GM23338 (cell line): ENCODE measurements at regions not wholly inside any gene's neighbourhood (a gene's known extent, or its start where the extent isn't known, plus 50 kb on each side); places are given as distances from the start of the nearest gene placed in this dataset.

Experiments
- EZH2 ChIP-seq: fragments of 200-600 bp; sonication (generic); IDR thresholded peaks from one replicate; pipeline ENCODE4 v1.8.0; 2017; ENCODE audit warnings: antibody characterized with exemption, mild to moderate bottlenecking, low read depth; ENCODE audit not compliant: unreplicated experiment
- TF ChIP-seq, protein P1 (sequence below): IDR thresholded peaks from 2 replicates; pipeline ENCODE4 v1.6.1; 2016; ENCODE audit warnings: antibody characterized with exemption
- TF ChIP-seq, protein P2 (sequence below), 2 experiments: fragments of 200-600 bp in 1 of 2; sonication (generic) in 1 of 2; conservative IDR thresholded peaks; 2 replicates each; pipeline versions ENCODE4 v1.5.1 to v1.6.1; 2016 to 2017; ENCODE audit warnings: antibody characterized with exemption in 2 of 2, low read depth in 2 of 2, mild to moderate bottlenecking in 2 of 2, moderate library complexity in 1 of 2
- TF ChIP-seq, protein P3 (sequence below): IDR thresholded peaks from one replicate; pipeline ENCODE4 v1.6.1; 2018; ENCODE audit warnings: antibody characterized with exemption; ENCODE audit not compliant: unreplicated experiment

DNA sequence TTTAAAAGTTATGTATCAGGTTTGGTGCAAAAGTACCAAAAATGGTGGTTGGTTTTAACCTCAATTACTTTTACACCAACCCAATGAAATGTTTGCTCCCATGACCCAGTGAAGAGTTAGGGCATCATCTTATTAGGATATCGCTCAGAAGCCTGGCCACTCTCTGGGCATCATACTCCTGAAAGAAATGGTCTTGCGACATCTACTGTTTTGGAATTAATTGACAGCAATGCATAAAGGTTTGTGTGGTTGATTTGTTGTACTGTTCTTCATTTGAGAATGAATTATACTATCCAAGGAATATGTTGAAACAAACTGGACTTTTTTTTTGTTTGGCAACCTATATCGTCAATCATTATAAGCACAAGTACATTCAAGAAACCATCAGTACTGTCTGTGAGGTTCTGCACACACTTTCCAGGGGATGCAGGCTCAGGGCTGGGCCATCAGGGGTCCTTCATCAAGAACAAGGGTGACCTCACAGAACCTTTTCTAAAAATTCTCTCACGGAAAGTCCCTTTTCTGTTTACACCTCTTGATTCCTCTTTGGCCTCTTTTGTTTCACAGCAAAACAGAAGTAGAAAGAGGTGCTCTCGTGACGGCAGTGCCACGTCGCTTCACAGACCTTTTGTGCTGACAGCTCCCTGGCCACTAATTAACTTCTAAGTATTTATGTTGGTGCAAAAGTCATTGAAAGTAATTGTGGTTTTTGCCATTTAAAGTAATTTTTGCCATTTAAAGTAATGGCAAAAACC lies 117.2 kb upstream of the KLF6 start:
- TF ChIP-seq, protein P1, sequence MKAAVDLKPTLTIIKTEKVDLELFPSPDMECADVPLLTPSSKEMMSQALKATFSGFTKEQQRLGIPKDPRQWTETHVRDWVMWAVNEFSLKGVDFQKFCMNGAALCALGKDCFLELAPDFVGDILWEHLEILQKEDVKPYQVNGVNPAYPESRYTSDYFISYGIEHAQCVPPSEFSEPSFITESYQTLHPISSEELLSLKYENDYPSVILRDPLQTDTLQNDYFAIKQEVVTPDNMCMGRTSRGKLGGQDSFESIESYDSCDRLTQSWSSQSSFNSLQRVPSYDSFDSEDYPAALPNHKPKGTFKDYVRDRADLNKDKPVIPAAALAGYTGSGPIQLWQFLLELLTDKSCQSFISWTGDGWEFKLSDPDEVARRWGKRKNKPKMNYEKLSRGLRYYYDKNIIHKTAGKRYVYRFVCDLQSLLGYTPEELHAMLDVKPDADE: no peak
- no peak for TF ChIP-seq EZH2
- TF ChIP-seq, protein P2, sequence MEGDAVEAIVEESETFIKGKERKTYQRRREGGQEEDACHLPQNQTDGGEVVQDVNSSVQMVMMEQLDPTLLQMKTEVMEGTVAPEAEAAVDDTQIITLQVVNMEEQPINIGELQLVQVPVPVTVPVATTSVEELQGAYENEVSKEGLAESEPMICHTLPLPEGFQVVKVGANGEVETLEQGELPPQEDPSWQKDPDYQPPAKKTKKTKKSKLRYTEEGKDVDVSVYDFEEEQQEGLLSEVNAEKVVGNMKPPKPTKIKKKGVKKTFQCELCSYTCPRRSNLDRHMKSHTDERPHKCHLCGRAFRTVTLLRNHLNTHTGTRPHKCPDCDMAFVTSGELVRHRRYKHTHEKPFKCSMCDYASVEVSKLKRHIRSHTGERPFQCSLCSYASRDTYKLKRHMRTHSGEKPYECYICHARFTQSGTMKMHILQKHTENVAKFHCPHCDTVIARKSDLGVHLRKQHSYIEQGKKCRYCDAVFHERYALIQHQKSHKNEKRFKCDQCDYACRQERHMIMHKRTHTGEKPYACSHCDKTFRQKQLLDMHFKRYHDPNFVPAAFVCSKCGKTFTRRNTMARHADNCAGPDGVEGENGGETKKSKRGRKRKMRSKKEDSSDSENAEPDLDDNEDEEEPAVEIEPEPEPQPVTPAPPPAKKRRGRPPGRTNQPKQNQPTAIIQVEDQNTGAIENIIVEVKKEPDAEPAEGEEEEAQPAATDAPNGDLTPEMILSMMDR (conservative IDR thresholded peaks at IDR 0.05; ENCODE audit: low read depth in 2 of 2): no peak
- TF ChIP-seq, protein P3, sequence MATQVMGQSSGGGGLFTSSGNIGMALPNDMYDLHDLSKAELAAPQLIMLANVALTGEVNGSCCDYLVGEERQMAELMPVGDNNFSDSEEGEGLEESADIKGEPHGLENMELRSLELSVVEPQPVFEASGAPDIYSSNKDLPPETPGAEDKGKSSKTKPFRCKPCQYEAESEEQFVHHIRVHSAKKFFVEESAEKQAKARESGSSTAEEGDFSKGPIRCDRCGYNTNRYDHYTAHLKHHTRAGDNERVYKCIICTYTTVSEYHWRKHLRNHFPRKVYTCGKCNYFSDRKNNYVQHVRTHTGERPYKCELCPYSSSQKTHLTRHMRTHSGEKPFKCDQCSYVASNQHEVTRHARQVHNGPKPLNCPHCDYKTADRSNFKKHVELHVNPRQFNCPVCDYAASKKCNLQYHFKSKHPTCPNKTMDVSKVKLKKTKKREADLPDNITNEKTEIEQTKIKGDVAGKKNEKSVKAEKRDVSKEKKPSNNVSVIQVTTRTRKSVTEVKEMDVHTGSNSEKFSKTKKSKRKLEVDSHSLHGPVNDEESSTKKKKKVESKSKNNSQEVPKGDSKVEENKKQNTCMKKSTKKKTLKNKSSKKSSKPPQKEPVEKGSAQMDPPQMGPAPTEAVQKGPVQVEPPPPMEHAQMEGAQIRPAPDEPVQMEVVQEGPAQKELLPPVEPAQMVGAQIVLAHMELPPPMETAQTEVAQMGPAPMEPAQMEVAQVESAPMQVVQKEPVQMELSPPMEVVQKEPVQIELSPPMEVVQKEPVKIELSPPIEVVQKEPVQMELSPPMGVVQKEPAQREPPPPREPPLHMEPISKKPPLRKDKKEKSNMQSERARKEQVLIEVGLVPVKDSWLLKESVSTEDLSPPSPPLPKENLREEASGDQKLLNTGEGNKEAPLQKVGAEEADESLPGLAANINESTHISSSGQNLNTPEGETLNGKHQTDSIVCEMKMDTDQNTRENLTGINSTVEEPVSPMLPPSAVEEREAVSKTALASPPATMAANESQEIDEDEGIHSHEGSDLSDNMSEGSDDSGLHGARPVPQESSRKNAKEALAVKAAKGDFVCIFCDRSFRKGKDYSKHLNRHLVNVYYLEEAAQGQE: no peak
